ENCODE measurements at regions not wholly inside any gene's neighbourhood (a gene's known extent, or its start where the extent isn't known, plus 50 kb on each side); places are given as distances from the start of the nearest gene placed in this dataset.
A peak's percentile ranks its signal among the peaks of the same experiment; 100 is the strongest.

GRCh38 chr5:12467799-12468198 lies 563.6 kb upstream of the CTNND2 start:
- H3K9me3 ChIP-seq (ENCODE audit: control insufficient read depth, insufficient read depth, low read depth, low read length), result no peaks in the 10 kb centered on the region
- H3K27ac ChIP-seq (ENCODE audit: insufficient read depth, low read length), result no peak overlapping the region
- H3K9ac ChIP-seq (ENCODE audit: insufficient read depth, low read length), result no peak overlapping the region
- H3K79me2 ChIP-seq (ENCODE audit: control insufficient read depth, insufficient read depth, low read length), result no peaks in the 10 kb centered on the region
- H3K36me3 ChIP-seq (ENCODE audit: control insufficient read depth, insufficient read depth, low read length), result no peaks in the 10 kb centered on the region
- H4K20me1 ChIP-seq (ENCODE audit: control insufficient read depth, extremely low read depth, insufficient read depth, low read length), result no peaks in the 10 kb centered on the region
- H3K4me2 ChIP-seq (ENCODE audit: extremely low read depth, insufficient read depth, low read length), result no peak overlapping the region
- DNase-seq (ENCODE audit: low read depth in 2 of 2), result no peak
- no peak overlapping the region for H2AFZ ChIP-seq (ENCODE audit: low read length)
- H3K4me3 ChIP-seq (replicated peaks in 1 of 4; ENCODE audit: control extremely low read depth in 1 of 4, insufficient read depth in 1 of 4, low read depth in 3 of 4, low read length in 4 of 4), result no peak overlapping the region
- no peaks in the 10 kb centered on the region for H3K4me1 ChIP-seq (ENCODE audit: control insufficient read depth, extremely low read depth, insufficient read depth, low read length)
- TF ChIP-seq CTCF (conservative IDR thresholded peaks at IDR 0.05 in 1 of 2, IDR thresholded peaks at IDR 0.05 in 1 of 2; ENCODE audit: low read depth in 1 of 2, low read length in 2 of 2) (no peak), EZH2 (IDR thresholded peaks at IDR 0.05; ENCODE audit: low read length, missing control alignments) (no peak)
- no peaks in the 10 kb centered on the region for H3K27me3 ChIP-seq (ENCODE audit: control insufficient read depth, insufficient read depth, low read length)

GRCh38 chr5:12460493-12461261 lies 556.4 kb upstream of the CTNND2 start:
- Histone ChIP-seq H3K79me2 (ENCODE audit: control insufficient read depth, insufficient read depth, low read length) (no peaks in the 10 kb centered on the region), H3K27me3 (ENCODE audit: control insufficient read depth, insufficient read depth, low read length) (no peaks in the 10 kb centered on the region), H3K27ac (ENCODE audit: insufficient read depth, low read length) (no peak overlapping the region), H4K20me1 (ENCODE audit: control insufficient read depth, extremely low read depth, insufficient read depth, low read length) (no peaks in the 10 kb centered on the region), H3K4me3 (replicated peaks in 1 of 4; ENCODE audit: control extremely low read depth in 1 of 4, insufficient read depth in 1 of 4, low read depth in 3 of 4, low read length in 4 of 4) (no peak overlapping the region), H3K9ac (ENCODE audit: insufficient read depth, low read length) (no peak overlapping the region), H3K4me1 (ENCODE audit: control insufficient read depth, extremely low read depth, insufficient read depth, low read length) (no peaks in the 10 kb centered on the region), H2AFZ (ENCODE audit: low read length) (no peak overlapping the region), H3K4me2 (ENCODE audit: extremely low read depth, insufficient read depth, low read length) (no peak overlapping the region), H3K9me3 (ENCODE audit: control insufficient read depth, insufficient read depth, low read depth, low read length) (no peaks in the 10 kb centered on the region), H3K36me3 (ENCODE audit: control insufficient read depth, insufficient read depth, low read length) (no peaks in the 10 kb centered on the region)
- DNase-seq (ENCODE audit: low read depth in 2 of 2), result peak in 1 of 2 donors; percentile 7
- TF ChIP-seq EZH2 (IDR thresholded peaks at IDR 0.05; ENCODE audit: low read length, missing control alignments), result no peak
- TF ChIP-seq CTCF (conservative IDR thresholded peaks at IDR 0.05 in 1 of 2, IDR thresholded peaks at IDR 0.05 in 1 of 2; ENCODE audit: low read depth in 1 of 2, low read length in 2 of 2), result no peak

- Histone ChIP-seq H3K27ac (ENCODE audit: insufficient read depth, low read length) (no peak overlapping the region), H3K9me3 (ENCODE audit: control insufficient read depth, insufficient read depth, low read depth, low read length) (no peaks in the 10 kb centered on the region), H3K36me3 (ENCODE audit: control insufficient read depth, insufficient read depth, low read length) (no peaks in the 10 kb centered on the region), H3K79me2 (ENCODE audit: control insufficient read depth, insufficient read depth, low read length) (no peaks in the 10 kb centered on the region), H3K4me1 (ENCODE audit: control insufficient read depth, extremely low read depth, insufficient read depth, low read length) (no peaks in the 10 kb centered on the region), H4K20me1 (ENCODE audit: control insufficient read depth, extremely low read depth, insufficient read depth, low read length) (no peaks in the 10 kb centered on the region), H2AFZ (ENCODE audit: low read length) (no peak overlapping the region), H3K4me2 (ENCODE audit: extremely low read depth, insufficient read depth, low read length) (no peak overlapping the region), H3K27me3 (ENCODE audit: control insufficient read depth, insufficient read depth, low read length) (no peaks in the 10 kb centered on the region), H3K9ac (ENCODE audit: insufficient read depth, low read length) (no peak overlapping the region), H3K4me3 (replicated peaks in 1 of 4; ENCODE audit: control extremely low read depth in 1 of 4, insufficient read depth in 1 of 4, low read depth in 3 of 4, low read length in 4 of 4) (no peak overlapping the region)
- no peak for DNase-seq (ENCODE audit: low read depth in 2 of 2)
- TF ChIP-seq EZH2 (IDR thresholded peaks at IDR 0.05; ENCODE audit: low read length, missing control alignments) (no peak), CTCF (conservative IDR thresholded peaks at IDR 0.05 in 1 of 2, IDR thresholded peaks at IDR 0.05 in 1 of 2; ENCODE audit: low read depth in 1 of 2, low read length in 2 of 2) (no peak)
Measured at GRCh38 chr5:12459326-12459725, 555.1 kb upstream of the CTNND2 start.

All from fibroblast of lung (primary cell).